Suprapubic skin (tissue), 4 donors: ENCODE measurements at regions not wholly inside any gene's neighbourhood (a gene's known extent, or its start where the extent isn't known, plus 50 kb on each side); places are given as distances from the start of the nearest gene placed in this dataset.

Experiments used
- DNase-seq, 2 donors: peaks; one replicate each; pipeline ENCODE4 v3.0.0-alpha.2; 2019; ENCODE audit warnings: low spot score in 2 of 2
- H3K27ac ChIP-seq: fragments of 200-600 bp; sonication (generic); one replicate; pipeline ENCODE4 v1.5.1; 2019
- H3K27me3 ChIP-seq: fragments of 200-600 bp; sonication (generic); one replicate; pipeline ENCODE4 v1.5.1; 2019
- H3K36me3 ChIP-seq: fragments of 200-600 bp; sonication (generic); one replicate; pipeline ENCODE4 v1.5.1; 2019
- H3K4me1 ChIP-seq: fragments of 200-600 bp; sonication (generic); one replicate; pipeline ENCODE4 v1.5.1; 2019
- H3K4me3 ChIP-seq: fragments of 200-600 bp; sonication (generic); one replicate; pipeline ENCODE4 v1.5.1; 2019; ENCODE audit warnings: mild to moderate bottlenecking
- H3K9me3 ChIP-seq: fragments of 200-600 bp; sonication (generic); one replicate; pipeline ENCODE4 v1.5.1; 2019
- CTCF ChIP-seq, 2 donors: fragments of 200-600 bp in 1 of 2; fragments of 450-650 bp in 1 of 2; sonication (generic) in 1 of 2; IDR thresholded peaks; one replicate each; pipeline ENCODE4 v1.5.1; 2016 to 2019; ENCODE audit warnings: antibody characterized with exemption in 2 of 2, mild to moderate bottlenecking in 1 of 2, moderate library complexity in 1 of 2
- EP300 ChIP-seq: sonication (generic); formaldehyde crosslinking; IDR thresholded peaks from one replicate; pipeline ENCODE4 v1.6.1; 2017; ENCODE audit warnings: antibody characterized with exemption
- POLR2A ChIP-seq, 2 donors: fragments of 450-650 bp; IDR thresholded peaks; one replicate each; pipeline ENCODE4 v1.6.1; 2017; ENCODE audit warnings: antibody characterized with exemption in 2 of 2, mild to moderate bottlenecking in 2 of 2, moderate library complexity in 2 of 2
- POLR2AphosphoS5 ChIP-seq, 3 donors: sonication (generic); formaldehyde crosslinking; IDR thresholded peaks; one replicate each; pipeline ENCODE4 v1.6.1; 2017; ENCODE audit warnings: antibody characterized with exemption in 3 of 3
- WGBS: methylation state at CpG from one replicate; pipeline ENCODE4 v1.1.5; 2018; 5-methylcytosine and 5-hydroxymethylcytosine counted together

GRCh38 chr1:188228623-188229022 lies 1399.9 kb downstream of the PLA2G4A start:
- Histone ChIP-seq H3K4me1 (no peaks in the 10 kb centered on the region), H3K27ac (no peak overlapping the region), H3K4me3 (no peak overlapping the region), H3K36me3 (no peaks in the 10 kb centered on the region), H3K27me3 (no peaks in the 10 kb centered on the region), H3K9me3 (no peaks in the 10 kb centered on the region)
- TF ChIP-seq POLR2AphosphoS5 (IDR thresholded peaks at IDR 0.05): no peak
- TF ChIP-seq CTCF (IDR thresholded peaks at IDR 0.05): no peak
- TF ChIP-seq POLR2A (IDR thresholded peaks at IDR 0.05): no peak
- TF ChIP-seq EP300: no peak
- no peak for DNase-seq

GRCh38 chr1:188237573-188238348 lies 1409.0 kb downstream of the PLA2G4A start:
- no peak for DNase-seq
- 36% methylated on average over 2 of the region's 2 CpGs for WGBS
- TF ChIP-seq EP300 (no peak), POLR2A (IDR thresholded peaks at IDR 0.05) (no peak), POLR2AphosphoS5 (IDR thresholded peaks at IDR 0.05) (no peak), CTCF (IDR thresholded peaks at IDR 0.05) (no peak)

GRCh38 chr1:188240772-188241406 lies 1412.1 kb downstream of the PLA2G4A start:
- no peak for TF ChIP-seq POLR2AphosphoS5 (IDR thresholded peaks at IDR 0.05)
- Histone ChIP-seq H3K27ac (no peak overlapping the region), H3K27me3 (no peaks in the 10 kb centered on the region), H3K4me1 (no peaks in the 10 kb centered on the region), H3K9me3 (no peaks in the 10 kb centered on the region), H3K36me3 (no peaks in the 10 kb centered on the region), H3K4me3 (no peak overlapping the region)
- DNase-seq: no peak
- WGBS: 62% methylated on average over 3 of the region's 3 CpGs

More at GRCh38 chr1:188237573-188238348, 1409.0 kb downstream of the PLA2G4A start:
- Histone ChIP-seq H3K27ac (no peak overlapping the region), H3K4me3 (no peak overlapping the region), H3K36me3 (no peaks in the 10 kb centered on the region), H3K4me1 (no peaks in the 10 kb centered on the region), H3K27me3 (no peaks in the 10 kb centered on the region), H3K9me3 (no peaks in the 10 kb centered on the region)

GRCh38 chr1:188241629-188242028 lies 1412.9 kb downstream of the PLA2G4A start:
- Histone ChIP-seq H3K36me3 (no peaks in the 10 kb centered on the region), H3K9me3 (no peaks in the 10 kb centered on the region), H3K27me3 (no peaks in the 10 kb centered on the region), H3K4me1 (no peaks in the 10 kb centered on the region), H3K27ac (no peak overlapping the region), H3K4me3 (no peak overlapping the region)
- TF ChIP-seq CTCF (IDR thresholded peaks at IDR 0.05) (no peak), POLR2AphosphoS5 (IDR thresholded peaks at IDR 0.05) (no peak), EP300 (no peak), POLR2A (IDR thresholded peaks at IDR 0.05) (no peak)
- no peak for DNase-seq
- WGBS: 81% methylated on average over 4 of the region's 4 CpGs

- no peak overlapping the region for H3K27ac ChIP-seq
- 73% methylated on average over 3 of the region's 3 CpGs for WGBS
- H3K27me3 ChIP-seq: no peaks in the 10 kb centered on the region
- TF ChIP-seq POLR2AphosphoS5 (IDR thresholded peaks at IDR 0.05) (no peak), POLR2A (IDR thresholded peaks at IDR 0.05) (no peak), CTCF (IDR thresholded peaks at IDR 0.05) (no peak)
- H3K4me3 ChIP-seq: no peak overlapping the region
- no peaks in the 10 kb centered on the region for H3K36me3 ChIP-seq
- H3K9me3 ChIP-seq: no peaks in the 10 kb centered on the region
- DNase-seq: no peak
- no peaks in the 10 kb centered on the region for H3K4me1 ChIP-seq
Measured at GRCh38 chr1:188243456-188243855, 1414.7 kb downstream of the PLA2G4A start.
